IMR-90 (cell line): ENCODE measurements at regions not wholly inside any gene's neighbourhood (a gene's known extent, or its start where the extent isn't known, plus 50 kb on each side); places are given as distances from the start of the nearest gene placed in this dataset.

Source experiments
- CTCF ChIP-seq: conservative IDR thresholded peaks from 2 replicates; pipeline ENCODE4 v1.5.1; 2012; ENCODE audit warnings: mild to moderate bottlenecking, low read depth, low read length, improper control_type of control experiment
- MXI1 ChIP-seq: IDR thresholded peaks from 2 replicates; pipeline ENCODE4 v1.6.1; 2012; ENCODE audit warnings: low read depth, mild to moderate bottlenecking, low read length, moderate library complexity, borderline replicate concordance
- NFE2L2 ChIP-seq: fragments of 150-350 bp; IDR thresholded peaks from 2 replicates; pipeline ENCODE4 v1.6.1; 2016; ENCODE audit warnings: low read depth, mild to moderate bottlenecking, low read length

DNA sequence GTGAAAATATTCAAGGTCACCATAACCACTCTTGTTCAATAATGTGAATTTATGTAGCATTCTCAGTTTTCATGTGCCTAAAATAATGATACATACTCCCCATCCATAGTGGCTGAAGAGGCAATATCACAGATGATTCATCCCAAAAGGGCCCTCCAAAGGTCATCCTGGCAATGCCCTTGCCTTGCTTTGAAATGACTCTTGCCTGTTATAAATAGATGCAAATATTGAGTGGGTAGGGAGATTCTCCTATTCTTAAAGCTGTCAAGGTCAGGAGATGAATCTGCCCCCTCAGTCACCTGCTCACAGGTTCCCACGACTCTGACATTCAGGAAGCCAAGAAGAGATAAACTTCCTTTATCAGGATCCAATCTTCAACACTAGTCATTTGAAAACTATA lies 490.5 kb downstream of the TNS1 start:
- TF ChIP-seq CTCF (no peak), NFE2L2 (no peak), MXI1 (no peak)
